IMR-90 (cell line): ENCODE measurements at regions not wholly inside any gene's neighbourhood (a gene's known extent, or its start where the extent isn't known, plus 50 kb on each side); places are given as distances from the start of the nearest gene placed in this dataset.

Experiments
- ATAC-seq: fragments of 200-7000 bp; cut with Tn5 transposase; 2 replicates; pipeline ENCODE4 v1.9.1; 2020; ENCODE audit warnings: low read depth, mild to moderate bottlenecking, moderate library complexity
- BruUV-seq: library from RNA; stranded (reverse); fragments of 400-500 nt; replicated peaks from 2 replicates; lab custom pipeline; 2021; lab: Mats Ljungman, UMichigan
- CTCF ChIA-PET: fragments of 300-600 bp; formaldehyde crosslinking; extraction: SDS; loops from one replicate; lab custom pipeline; 2021; ENCODE audit warnings: antibody characterized with exemption; lab: Yijun Ruan, JAX
- POLR2A ChIA-PET: fragments of 300-600 bp; sonication (Branson Sonifier 250); formaldehyde crosslinking; loops from one replicate; lab custom pipeline; 2022; ENCODE audit warnings: antibody characterized with exemption; ENCODE audit not compliant: unreplicated experiment; lab: Charles Lee
- DNase-seq: peaks from one replicate; pipeline ENCODE4 v3.0.0; 2013
- H2AFZ ChIP-seq: replicated peaks from 2 replicates; pipeline ENCODE3; 2013; ENCODE audit warnings: low read length, mild to moderate bottlenecking; ENCODE audit not compliant: poor library complexity
- H2AK5ac ChIP-seq: 2 replicates; pipeline ENCODE4 v1.6.1; 2013; ENCODE audit warnings: low read depth, low read length, inconsistent platforms
- H2AK9ac ChIP-seq: replicated peaks from 2 replicates; pipeline ENCODE3; 2013; ENCODE audit warnings: mild to moderate bottlenecking, low read depth, low read length, moderate library complexity; ENCODE audit not compliant: poor library complexity
- H2BK120ac ChIP-seq: 2 replicates; pipeline ENCODE4 v1.6.1; 2013; ENCODE audit warnings: low read depth, low read length, inconsistent platforms
- H2BK15ac ChIP-seq: 3 replicates; pipeline ENCODE4 v1.6.1; 2013; ENCODE audit warnings: low read depth, low read length, inconsistent platforms
- H2BK20ac ChIP-seq: 2 replicates; pipeline ENCODE4 v1.6.1; 2013; ENCODE audit warnings: low read depth, mild to moderate bottlenecking, inconsistent platforms, low read length, moderate library complexity
- H2BK5ac ChIP-seq: 2 replicates; pipeline ENCODE4 v1.6.1; 2013; ENCODE audit warnings: mild to moderate bottlenecking, low read depth, low read length, inconsistent platforms; ENCODE audit not compliant: poor library complexity, severe bottlenecking
- H3K14ac ChIP-seq: replicated peaks from 2 replicates; pipeline ENCODE4 v1.6.1; 2013; ENCODE audit warnings: low read depth, low read length, inconsistent platforms
- H3K18ac ChIP-seq: 2 replicates; pipeline ENCODE4 v1.6.1; 2013; ENCODE audit warnings: low read depth, low read length, control low read depth
- H3K23ac ChIP-seq: 2 replicates; pipeline ENCODE4 v1.6.1; 2013; ENCODE audit warnings: low read depth, low read length, inconsistent platforms
- H3K27ac ChIP-seq: 2 replicates; pipeline ENCODE4 v1.5.1; 2013; ENCODE audit warnings: mild to moderate bottlenecking, control low read depth, low read length; ENCODE audit not compliant: insufficient read depth
- H3K27me3 ChIP-seq: 2 replicates; pipeline ENCODE4 v1.6.1; 2013; ENCODE audit warnings: low read length; ENCODE audit not compliant: control insufficient read depth, insufficient read depth
- H3K36me3 ChIP-seq: 2 replicates; pipeline ENCODE4 v1.6.1; 2013; ENCODE audit warnings: low read length, mixed read lengths; ENCODE audit not compliant: control insufficient read depth, insufficient read depth
- H3K4ac ChIP-seq: 2 replicates; pipeline ENCODE4 v1.6.1; 2013; ENCODE audit warnings: low read depth, low read length, inconsistent platforms
- H3K4me1 ChIP-seq: 2 replicates; pipeline ENCODE4 v1.6.1; 2013; ENCODE audit warnings: low read length, mixed read lengths; ENCODE audit not compliant: control insufficient read depth, insufficient read depth
- H3K4me2 ChIP-seq: 2 replicates; pipeline ENCODE4 v1.6.1; 2013; ENCODE audit warnings: low read depth, mild to moderate bottlenecking, control low read depth, low read length, moderate library complexity
- H3K4me3 ChIP-seq: 2 replicates; pipeline ENCODE4 v1.5.1; 2013; ENCODE audit warnings: low read depth, mild to moderate bottlenecking, control low read depth, low read length, moderate library complexity; ENCODE audit not compliant: insufficient read depth
- H3K56ac ChIP-seq: 2 replicates; pipeline ENCODE4 v1.6.1; 2013; ENCODE audit warnings: low read length, inconsistent platforms; ENCODE audit not compliant: insufficient read depth; ENCODE audit errors: extremely low read depth
- H3K79me1 ChIP-seq, 2 experiments: 2 replicates each; pipeline ENCODE4 v1.6.1; 2013; ENCODE audit warnings: low read length in 2 of 2, inconsistent platforms in 1 of 2, low read depth in 1 of 2
- H3K9ac ChIP-seq: 2 replicates; pipeline ENCODE4 v1.6.1; 2013; ENCODE audit warnings: low read depth, low read length, control low read depth
- H3K9me1 ChIP-seq: 2 replicates; pipeline ENCODE4 v1.6.1; 2013; ENCODE audit warnings: low read length, inconsistent platforms; ENCODE audit not compliant: insufficient read depth
- H3K9me3 ChIP-seq: 2 replicates; pipeline ENCODE4 v1.6.1; 2013; ENCODE audit warnings: low read length; ENCODE audit not compliant: control insufficient read depth, insufficient read depth
- H4K20me1 ChIP-seq: 2 replicates; pipeline ENCODE4 v1.6.1; 2013; ENCODE audit warnings: low read length, inconsistent platforms; ENCODE audit not compliant: insufficient read depth
- H4K5ac ChIP-seq: 2 replicates; pipeline ENCODE4 v1.6.1; 2013; ENCODE audit warnings: mild to moderate bottlenecking, low read depth, low read length, control low read depth
- H4K8ac ChIP-seq, 2 experiments: 2 replicates each; pipeline ENCODE4 v1.6.1; 2013; ENCODE audit warnings: low read depth in 2 of 2, low read length in 2 of 2, control low read depth in 1 of 2, inconsistent platforms in 1 of 2
- H4K91ac ChIP-seq: 2 replicates; pipeline ENCODE4 v1.6.1; 2013; ENCODE audit warnings: low read depth, low read length, inconsistent platforms; ENCODE audit not compliant: insufficient read depth
- CTCF ChIP-seq: conservative IDR thresholded peaks from 2 replicates; pipeline ENCODE4 v1.5.1; 2012; ENCODE audit warnings: mild to moderate bottlenecking, low read depth, low read length, improper control_type of control experiment
- ELK1 ChIP-seq: fragments of 150-350 bp; IDR thresholded peaks from 2 replicates; pipeline ENCODE4 v1.6.1; 2016; ENCODE audit warnings: low read depth, mild to moderate bottlenecking, low read length, moderate library complexity, borderline replicate concordance
- MAFK ChIP-seq: IDR thresholded peaks from 2 replicates; pipeline ENCODE4 v1.6.1; 2012; ENCODE audit warnings: low read depth, low read length, improper control_type of control experiment
- MAZ ChIP-seq: IDR thresholded peaks from 2 replicates; pipeline ENCODE4 v1.6.1; 2012; ENCODE audit warnings: low read depth, mild to moderate bottlenecking, low read length, improper control_type of control experiment, moderate library complexity, borderline replicate concordance
- NFE2L2 ChIP-seq: fragments of 150-350 bp; IDR thresholded peaks from 2 replicates; pipeline ENCODE4 v1.6.1; 2016; ENCODE audit warnings: low read depth, mild to moderate bottlenecking, low read length
- SMC3 ChIP-seq: fragments of 150-350 bp; IDR thresholded peaks from 2 replicates; pipeline ENCODE4 v1.6.1; 2016; ENCODE audit warnings: low read depth, mild to moderate bottlenecking, antibody characterized with exemption, low read length, moderate library complexity
- WGBS, 2 experiments: methylation state at CpG; one replicate each; pipeline versions ENCODE4 v1.1.5 to v1.1.7; 2013; ENCODE audit warnings: missing lambda C conversion rate in 2 of 2; ENCODE audit not compliant: insufficient read length in 1 of 2; ENCODE audit errors: extremely low coverage in 2 of 2; 5-methylcytosine and 5-hydroxymethylcytosine counted together
- dilution Hi-C: fragments of 300-500 bp; cut with HindIII; formaldehyde crosslinking; loops from one replicate; pipeline ENCODE4 v1.14.3; 2018; ENCODE audit warnings: low sequenced_read_pairs; ENCODE audit not compliant: unreplicated experiment
- in situ Hi-C: fragments of 300-500 bp; cut with MboI; formaldehyde crosslinking; loops from 3 replicates; pipeline ENCODE4 v1.14.3; 2019; ENCODE audit warnings: low sequenced_read_pairs, inconsistent platforms, mixed read lengths
- intact Hi-C: fragments of 100-400 bp; cut with micrococcal nuclease; formaldehyde crosslinking; loops from 2 replicates; pipeline ENCODE4 v1.10.0; 2022

- intact Hi-C loops, result no loop called here
- ATAC-seq, result no peak
- TF ChIP-seq ELK1, result no peak
- TF ChIP-seq MAZ, result no peak
- no peak for TF ChIP-seq NFE2L2
- no peak for TF ChIP-seq SMC3
- no peak for TF ChIP-seq CTCF
- no peak for TF ChIP-seq MAFK
- DNase-seq, result no peak
- WGBS, 2 experiments, result 89% methylated on average over 3 of the region's 10 CpGs; no CpG with 5 or more reads in 1 of the 2 experiments
- dilution Hi-C loops, result no loop called here
- H3K4ac ChIP-seq, result no peak overlapping the region
- in situ Hi-C loops, result no loop called here
- peaks cover 2% of the 10 kb centered on the region; the same call in 1 of the 2 replicates for H3K4me1 ChIP-seq
- no peak overlapping the region for H2BK15ac ChIP-seq
- H2AFZ ChIP-seq, result no peak overlapping the region
- H2BK120ac ChIP-seq, result no peak overlapping the region
- H4K20me1 ChIP-seq, result no peaks in the 10 kb centered on the region
- no TSS peak for BruUV-seq
- H3K18ac ChIP-seq, result no peak overlapping the region
- no peak overlapping the region for H4K91ac ChIP-seq
- no peak overlapping the region for H2BK5ac ChIP-seq
- H3K36me3 ChIP-seq, result no peaks in the 10 kb centered on the region
- H3K27ac ChIP-seq, result no peak overlapping the region
- H3K9me1 ChIP-seq, result 0 out of 2 replicates have a peak, but pooled peaks cover 3% of the 10 kb centered on the region
- POLR2A ChIA-PET, result no interaction called here
- H4K8ac ChIP-seq, result no peak overlapping the region
- no peak overlapping the region for H3K4me2 ChIP-seq
- no peaks in the 10 kb centered on the region for H3K9me3 ChIP-seq
- no peaks in the 10 kb centered on the region for H3K79me1 ChIP-seq
- H3K14ac ChIP-seq, result no peak overlapping the region
- H4K5ac ChIP-seq, result no peak overlapping the region
- CTCF ChIA-PET, result no interaction called here
- H3K56ac ChIP-seq, result no peak overlapping the region
- H3K23ac ChIP-seq, result no peak overlapping the region
- no peak overlapping the region for H3K4me3 ChIP-seq
- H3K27me3 ChIP-seq, result no peaks in the 10 kb centered on the region
- no peak overlapping the region for H2AK9ac ChIP-seq
- no peak overlapping the region for H2BK20ac ChIP-seq
- no peak overlapping the region for H3K9ac ChIP-seq
- no peak overlapping the region for H2AK5ac ChIP-seq
Observed at GRCh38 chr6:21398741-21399325, 194.7 kb upstream of the SOX4 start.
